Parathyroid adenoma (tissue), 2 donors: ENCODE measurements at regions not wholly inside any gene's neighbourhood (a gene's known extent, or its start where the extent isn't known, plus 50 kb on each side); places are given as distances from the start of the nearest gene placed in this dataset.

Experiments
- H2AFZ ChIP-seq: fragments of 300-600 bp; sonication (generic); one replicate; pipeline ENCODE4 v1.7.0; 2017; ENCODE audit warnings: antibody characterized with exemption, mild to moderate bottlenecking
- H3K27ac ChIP-seq: fragments of 300-600 bp; sonication (generic); one replicate; pipeline ENCODE4 v1.7.0; 2017
- H3K27me3 ChIP-seq: fragments of 300-600 bp; sonication (generic); one replicate; pipeline ENCODE4 v1.7.0; 2017; ENCODE audit warnings: low read length; ENCODE audit not compliant: control insufficient read depth, insufficient read depth
- H3K36me3 ChIP-seq: fragments of 300-600 bp; sonication (generic); one replicate; pipeline ENCODE4 v1.7.0; 2017; ENCODE audit warnings: low read length; ENCODE audit not compliant: control insufficient read depth, insufficient read depth
- H3K4me1 ChIP-seq: fragments of 300-600 bp; sonication (generic); one replicate; pipeline ENCODE4 v1.7.0; 2017; ENCODE audit warnings: control low read depth
- H3K4me2 ChIP-seq: fragments of 300-600 bp; sonication (generic); one replicate; pipeline ENCODE4 v1.7.0; 2017; ENCODE audit warnings: low read length
- H3K4me3 ChIP-seq: fragments of 300-600 bp; sonication (generic); one replicate; pipeline ENCODE4 v1.7.0; 2017; ENCODE audit warnings: low read depth, low read length
- H3K79me2 ChIP-seq: fragments of 300-600 bp; sonication (generic); one replicate; pipeline ENCODE4 v1.7.0; 2017; ENCODE audit warnings: control low read depth
- H3K9ac ChIP-seq: fragments of 300-600 bp; sonication (generic); one replicate; pipeline ENCODE4 v1.7.0; 2017; ENCODE audit warnings: mild to moderate bottlenecking
- H3K9me3 ChIP-seq: fragments of 300-600 bp; sonication (generic); one replicate; pipeline ENCODE4 v1.7.0; 2017; ENCODE audit warnings: low read length; ENCODE audit not compliant: control insufficient read depth
- CTCF ChIP-seq: fragments of 300-600 bp; sonication (generic); IDR thresholded peaks from one replicate; pipeline ENCODE4 v1.7.0; 2017; ENCODE audit warnings: antibody characterized with exemption, mild to moderate bottlenecking
- donor health status: primary hyperparathyroidism.

- H3K79me2 ChIP-seq: no peaks in the 10 kb centered on the region
- no peaks in the 10 kb centered on the region for H3K4me1 ChIP-seq
- no peaks in the 10 kb centered on the region for H3K9me3 ChIP-seq
- no peak overlapping the region for H3K4me3 ChIP-seq
- H3K9ac ChIP-seq: no peak overlapping the region
- TF ChIP-seq CTCF: no peak
- no peaks in the 10 kb centered on the region for H3K27me3 ChIP-seq
- H3K36me3 ChIP-seq: no peaks in the 10 kb centered on the region
- H3K27ac ChIP-seq: no peak overlapping the region
- no peak overlapping the region for H3K4me2 ChIP-seq
- H2AFZ ChIP-seq: no peak overlapping the region
Measured at GRCh38 chr13:21986602-21987001, 315.7 kb downstream of the FGF9 start.

- H2AFZ ChIP-seq: no peak overlapping the region
- H3K4me1 ChIP-seq: no peaks in the 10 kb centered on the region
- H3K9ac ChIP-seq: no peak overlapping the region
- H3K27ac ChIP-seq: no peak overlapping the region
- no peaks in the 10 kb centered on the region for H3K9me3 ChIP-seq
- no peaks in the 10 kb centered on the region for H3K36me3 ChIP-seq
- no peaks in the 10 kb centered on the region for H3K27me3 ChIP-seq
- H3K4me2 ChIP-seq: no peak overlapping the region
- TF ChIP-seq CTCF: no peak
- no peak overlapping the region for H3K4me3 ChIP-seq
- H3K79me2 ChIP-seq: no peaks in the 10 kb centered on the region
Measured at GRCh38 chr13:21987793-21988192, 316.9 kb downstream of the FGF9 start.

GRCh38 chr13:21988624-21989023 lies 317.8 kb downstream of the FGF9 start:
- no peak overlapping the region for H2AFZ ChIP-seq
- no peak overlapping the region for H3K27ac ChIP-seq
- no peaks in the 10 kb centered on the region for H3K9me3 ChIP-seq
- no peak overlapping the region for H3K9ac ChIP-seq
- no peak overlapping the region for H3K4me3 ChIP-seq
- no peak overlapping the region for H3K4me2 ChIP-seq
- H3K4me1 ChIP-seq: no peaks in the 10 kb centered on the region
- no peaks in the 10 kb centered on the region for H3K27me3 ChIP-seq
- no peak for TF ChIP-seq CTCF
- H3K36me3 ChIP-seq: no peaks in the 10 kb centered on the region
- no peaks in the 10 kb centered on the region for H3K79me2 ChIP-seq

- Histone ChIP-seq H3K4me1 (no peaks in the 10 kb centered on the region), H3K9me3 (no peaks in the 10 kb centered on the region), H3K27ac (no peak overlapping the region), H3K79me2 (no peaks in the 10 kb centered on the region), H3K4me2 (no peak overlapping the region), H3K36me3 (no peaks in the 10 kb centered on the region), H3K4me3 (no peak overlapping the region), H3K9ac (no peak overlapping the region), H3K27me3 (no peaks in the 10 kb centered on the region), H2AFZ (no peak overlapping the region)
- no peak for TF ChIP-seq CTCF
Measured at GRCh38 chr13:21996049-21996448, 325.2 kb downstream of the FGF9 start.

- no peaks in the 10 kb centered on the region for H3K9me3 ChIP-seq
- H3K79me2 ChIP-seq: no peaks in the 10 kb centered on the region
- no peaks in the 10 kb centered on the region for H3K36me3 ChIP-seq
- H3K27me3 ChIP-seq: no peaks in the 10 kb centered on the region
- H2AFZ ChIP-seq: no peak overlapping the region
- H3K9ac ChIP-seq: no peak overlapping the region
- no peak overlapping the region for H3K4me2 ChIP-seq
- no peak overlapping the region for H3K4me3 ChIP-seq
- H3K4me1 ChIP-seq: no peaks in the 10 kb centered on the region
- TF ChIP-seq CTCF: no peak
- H3K27ac ChIP-seq: no peak overlapping the region
Measured at GRCh38 chr13:21997726-21998125, 326.9 kb downstream of the FGF9 start.
